ENCODE measurements at regions not wholly inside any gene's neighbourhood (a gene's known extent, or its start where the extent isn't known, plus 50 kb on each side); places are given as distances from the start of the nearest gene placed in this dataset.

DNA sequence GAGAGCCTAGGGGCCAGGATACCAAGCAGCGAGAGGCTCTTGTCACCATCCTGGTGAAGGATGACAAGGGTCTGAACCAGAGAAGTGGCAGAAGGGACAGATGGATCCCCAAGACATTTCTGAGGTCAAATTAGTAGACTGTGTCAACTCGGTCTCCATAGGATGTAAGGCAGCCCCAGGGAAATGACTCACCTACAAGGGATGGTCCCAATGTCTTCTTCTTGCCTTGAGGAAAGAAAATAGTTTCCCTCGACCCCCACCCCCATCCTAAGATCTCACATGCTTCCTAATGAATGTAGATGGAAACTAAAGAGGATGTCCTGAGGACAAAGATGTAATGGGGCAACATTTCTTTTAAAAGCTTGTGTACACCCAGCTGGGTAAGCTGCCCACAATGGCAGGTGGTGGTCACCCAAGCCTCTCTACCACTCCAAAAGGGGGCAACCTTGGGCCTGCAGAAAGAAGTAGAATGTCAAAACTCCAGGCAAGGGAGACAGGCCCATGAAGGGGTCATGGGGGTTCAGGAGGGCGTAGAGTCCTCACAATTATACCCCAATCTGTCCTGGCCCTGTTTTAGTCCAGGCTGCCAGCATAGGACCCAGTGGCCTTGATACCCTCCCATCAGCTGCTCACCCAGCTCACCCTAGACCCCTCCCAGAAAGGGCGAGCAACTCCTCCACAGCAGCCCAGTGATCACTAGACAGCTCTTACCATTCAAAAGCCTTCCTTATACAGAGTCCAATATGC is 187.4 kb downstream of the ACTL7B start:
- DNase-seq (ENCODE audit: low read depth), result no peak
- H3K4me3 ChIP-seq (ENCODE audit: low read depth, low read length), result no peak overlapping the region
- TF ChIP-seq, protein P1, sequence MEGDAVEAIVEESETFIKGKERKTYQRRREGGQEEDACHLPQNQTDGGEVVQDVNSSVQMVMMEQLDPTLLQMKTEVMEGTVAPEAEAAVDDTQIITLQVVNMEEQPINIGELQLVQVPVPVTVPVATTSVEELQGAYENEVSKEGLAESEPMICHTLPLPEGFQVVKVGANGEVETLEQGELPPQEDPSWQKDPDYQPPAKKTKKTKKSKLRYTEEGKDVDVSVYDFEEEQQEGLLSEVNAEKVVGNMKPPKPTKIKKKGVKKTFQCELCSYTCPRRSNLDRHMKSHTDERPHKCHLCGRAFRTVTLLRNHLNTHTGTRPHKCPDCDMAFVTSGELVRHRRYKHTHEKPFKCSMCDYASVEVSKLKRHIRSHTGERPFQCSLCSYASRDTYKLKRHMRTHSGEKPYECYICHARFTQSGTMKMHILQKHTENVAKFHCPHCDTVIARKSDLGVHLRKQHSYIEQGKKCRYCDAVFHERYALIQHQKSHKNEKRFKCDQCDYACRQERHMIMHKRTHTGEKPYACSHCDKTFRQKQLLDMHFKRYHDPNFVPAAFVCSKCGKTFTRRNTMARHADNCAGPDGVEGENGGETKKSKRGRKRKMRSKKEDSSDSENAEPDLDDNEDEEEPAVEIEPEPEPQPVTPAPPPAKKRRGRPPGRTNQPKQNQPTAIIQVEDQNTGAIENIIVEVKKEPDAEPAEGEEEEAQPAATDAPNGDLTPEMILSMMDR (IDR thresholded peaks at IDR 0.05; ENCODE audit: insufficient read depth, low read depth, low read length, missing control alignments), result no peak

DNA sequence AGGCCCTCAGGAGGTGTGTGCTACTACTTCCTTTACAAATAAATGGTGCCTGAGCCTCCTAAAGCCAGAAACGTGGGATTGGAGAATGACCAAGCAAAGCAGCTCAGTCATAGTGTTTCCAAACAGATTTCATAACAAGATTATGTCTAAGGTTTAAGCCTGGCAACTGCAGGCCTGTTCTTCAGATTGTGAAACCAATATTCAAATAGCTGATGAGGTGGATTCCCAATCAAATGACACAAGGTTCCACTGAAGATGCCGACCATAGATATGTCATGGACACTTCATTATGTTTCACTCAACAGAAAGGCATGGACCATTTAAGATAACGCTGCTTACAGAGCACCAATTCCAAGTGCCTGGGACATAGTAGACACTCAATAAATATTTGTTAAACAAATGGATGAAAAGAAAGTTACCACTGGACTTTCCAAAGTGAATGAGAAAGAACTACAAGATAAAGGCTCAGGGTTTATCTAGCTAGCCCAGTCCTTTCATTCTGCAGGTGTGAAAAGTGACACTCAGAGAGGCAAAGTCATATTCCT is 189.5 kb downstream of the ACTL7B start:
- TF ChIP-seq, protein P1 (IDR thresholded peaks at IDR 0.05; ENCODE audit: insufficient read depth, low read depth, low read length, missing control alignments), result no peak
- no peak for DNase-seq (ENCODE audit: low read depth)
- no peak overlapping the region for H3K4me3 ChIP-seq (ENCODE audit: low read depth, low read length)

DNA sequence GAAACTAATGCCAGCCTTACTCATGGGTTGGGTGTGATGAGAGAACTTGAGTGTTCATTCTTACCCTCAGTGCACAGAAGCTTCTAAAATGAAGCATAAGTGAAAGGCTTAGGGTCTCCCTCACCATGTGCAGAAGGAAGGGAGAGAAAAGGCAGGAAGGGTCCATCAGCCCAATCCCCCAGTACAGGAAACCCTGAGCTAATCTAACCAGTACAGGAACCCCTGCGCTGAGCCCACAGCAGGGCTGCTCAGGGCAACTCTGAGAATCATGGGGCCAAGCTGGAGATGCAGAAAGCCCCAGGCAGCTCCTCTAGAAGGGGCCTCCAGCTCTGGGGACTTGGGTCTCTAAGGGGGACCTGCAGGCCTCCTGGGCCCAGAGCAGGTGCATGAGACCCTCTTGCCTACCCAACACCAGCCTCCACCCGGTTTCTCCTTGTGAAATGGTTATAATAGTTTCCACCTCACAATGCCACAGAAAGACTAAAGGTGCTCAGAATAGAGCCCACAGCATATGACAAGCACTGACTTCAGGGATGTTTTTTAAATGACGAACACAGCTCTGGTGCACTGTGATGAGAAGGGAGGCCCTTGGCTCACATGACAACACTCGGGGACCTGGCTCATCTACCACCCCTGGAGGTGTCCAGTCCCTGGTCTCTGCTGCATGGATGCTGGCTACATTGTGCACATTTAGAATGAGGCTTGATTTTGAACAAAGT is 190.1 kb downstream of the ACTL7B start:
- TF ChIP-seq, protein P1 (IDR thresholded peaks at IDR 0.05; ENCODE audit: insufficient read depth, low read depth, low read length, missing control alignments), result no peak

DNA sequence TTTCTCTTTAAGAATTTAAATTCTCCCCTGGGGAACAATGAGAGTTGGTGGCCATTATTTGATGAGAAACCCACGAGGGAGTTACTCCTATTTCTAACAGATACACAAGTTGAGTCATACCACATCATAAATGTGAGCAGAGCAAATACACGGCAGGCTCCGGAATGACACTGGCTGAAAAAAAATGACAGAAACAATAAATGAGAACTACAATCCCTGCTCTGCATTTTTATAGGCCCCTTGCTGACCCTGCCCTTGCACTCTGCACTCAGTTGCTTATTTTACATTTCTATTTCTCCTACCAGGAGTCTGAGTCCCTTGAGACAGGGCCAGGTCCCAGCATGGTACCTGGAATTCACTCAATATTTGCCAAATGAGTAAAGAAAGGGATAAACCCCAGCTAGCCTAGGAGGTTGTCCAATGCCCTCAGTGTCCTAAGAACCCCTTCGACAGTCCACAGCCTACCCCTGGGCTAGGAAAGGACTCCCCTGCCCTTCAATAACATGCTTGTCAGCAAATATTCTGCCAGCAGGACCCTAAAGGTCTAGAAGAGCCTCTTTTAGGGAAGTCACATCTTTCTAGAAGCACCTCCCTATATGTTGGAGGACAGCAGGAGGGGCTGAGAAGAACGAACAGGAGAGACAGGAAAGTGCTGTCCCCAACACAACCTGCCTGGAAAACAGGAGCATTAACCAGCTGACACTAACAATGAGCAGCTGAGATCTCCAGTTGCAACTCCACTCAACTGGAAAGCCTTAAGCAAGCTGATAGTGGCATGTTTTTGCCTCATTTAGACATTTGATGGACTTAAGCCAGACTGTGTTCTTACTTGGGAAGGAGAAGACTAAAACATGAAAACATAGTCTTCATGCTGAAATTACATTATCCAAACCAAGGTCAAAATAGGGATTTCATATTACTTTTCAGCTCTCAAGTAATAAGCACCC is 191.2 kb downstream of the ACTL7B start:
- DNase-seq (ENCODE audit: low read depth), result no peak
- TF ChIP-seq, protein P1 (IDR thresholded peaks at IDR 0.05; ENCODE audit: insufficient read depth, low read depth, low read length, missing control alignments), result no peak
- no peak overlapping the region for H3K4me3 ChIP-seq (ENCODE audit: low read depth, low read length)

More for the DNA sequence above, 190.1 kb downstream of the ACTL7B start:
- no peak for DNase-seq (ENCODE audit: low read depth)
- H3K4me3 ChIP-seq (ENCODE audit: low read depth, low read length), result no peak overlapping the region

DNA sequence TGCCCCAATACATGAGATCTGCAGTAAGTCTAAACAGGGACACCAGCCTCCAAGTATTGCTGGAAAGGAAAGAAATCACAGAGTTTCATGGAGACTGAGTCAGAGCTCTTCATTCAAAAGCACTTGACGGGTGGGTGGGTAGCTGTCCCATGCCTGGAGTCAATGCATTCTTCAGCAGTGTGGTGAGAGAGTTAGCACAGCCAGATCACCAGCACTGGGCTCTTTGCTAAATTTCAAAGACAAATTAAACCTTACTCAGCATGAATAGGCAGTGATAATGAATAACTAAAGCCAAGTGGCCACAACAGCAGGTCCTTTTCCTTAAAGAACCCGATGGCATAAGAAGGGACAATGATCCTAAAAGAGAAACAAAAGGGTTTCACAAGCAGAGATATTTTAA is 192.4 kb downstream of the ACTL7B start:
- H3K4me3 ChIP-seq (ENCODE audit: low read depth, low read length), result no peak overlapping the region
- TF ChIP-seq, protein P1 (IDR thresholded peaks at IDR 0.05; ENCODE audit: insufficient read depth, low read depth, low read length, missing control alignments), result no peak
- no peak for DNase-seq (ENCODE audit: low read depth)

DNA sequence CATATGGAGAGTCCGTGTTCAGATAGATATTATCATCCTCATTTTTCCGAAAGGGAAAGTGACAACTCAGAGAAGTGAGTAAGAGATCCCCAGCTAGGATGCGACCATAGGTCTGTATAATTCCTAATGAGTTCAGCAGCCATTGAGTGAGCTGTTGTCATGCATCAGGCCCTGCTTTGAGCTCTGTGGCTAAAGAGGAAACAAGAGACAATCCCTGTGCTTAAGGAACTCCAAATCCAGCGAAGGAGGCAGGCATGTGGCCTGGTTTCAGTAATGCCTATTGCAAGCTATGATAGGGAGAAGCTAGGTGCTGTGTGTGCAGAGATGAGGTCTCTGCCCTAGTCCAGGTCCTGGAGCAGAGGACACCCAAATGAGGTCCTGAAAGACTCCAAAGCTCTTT is 192.8 kb downstream of the ACTL7B start:
- TF ChIP-seq, protein P1 (IDR thresholded peaks at IDR 0.05; ENCODE audit: insufficient read depth, low read depth, low read length, missing control alignments), result no peak
- no peak overlapping the region for H3K4me3 ChIP-seq (ENCODE audit: low read depth, low read length)
- no peak for DNase-seq (ENCODE audit: low read depth)
